HCT116 (cell line): ENCODE measurements at regions not wholly inside any gene's neighbourhood (a gene's known extent, or its start where the extent isn't known, plus 50 kb on each side); places are given as distances from the start of the nearest gene placed in this dataset.

Source experiments
- ATAC-seq: fragments of 200-7000 bp; cut with Tn5 transposase; 2 replicates; pipeline ENCODE4 v1.9.1; 2020; ENCODE audit warnings: mild to moderate bottlenecking, moderate library complexity
- BruUV-seq: library from RNA; stranded (reverse); fragments of 400-500 nt; replicated peaks from 2 replicates; lab custom pipeline; 2021; lab: Mats Ljungman, UMichigan
- CTCF ChIA-PET: fragments of 300-600 bp; sonication (Branson Sonifier 250); formaldehyde crosslinking; loops from one replicate; lab custom pipeline; 2021; ENCODE audit warnings: antibody characterized with exemption; lab: Charles Lee
- POLR2A ChIA-PET: fragments of 300-600, 350-600 bp; sonication (Branson Sonifier 250); formaldehyde crosslinking; loops from one replicate; lab custom pipeline; 2021; ENCODE audit warnings: antibody characterized with exemption; lab: Charles Lee
- RAD21 ChIA-PET, 2 experiments: fragments of 300-600 bp; sonication (Branson Sonifier 250); formaldehyde crosslinking; loops; one replicate each; lab custom pipeline; 2023; ENCODE audit warnings: low total read pairs in 2 of 2; ENCODE audit not compliant: uncharacterized antibody in 2 of 2, unreplicated experiment in 2 of 2, low non-redundant PET in 1 of 2; lab: Charles Lee
- DNase-seq: peaks from one replicate; pipeline ENCODE4 v3.0.0-alpha.2; 2010; ENCODE audit warnings: low read depth, low spot score
- H2AFZ ChIP-seq: fragments of 200-600 bp; shearing (Covaris generic), sonication (generic); 2 replicates; pipeline ENCODE4 v1.6.1; 2017; ENCODE audit warnings: low read depth, mixed run types, mixed read lengths, antibody characterized with exemption, low read length; ENCODE audit not compliant: poor library complexity, severe bottlenecking
- H3K27ac ChIP-seq: 2 replicates; pipeline ENCODE4 v1.5.1; 2012; ENCODE audit warnings: low read depth, low read length
- H3K27me3 ChIP-seq: fragments of 200-600 bp; sonication (generic); 2 replicates; pipeline ENCODE4 v1.6.1; 2016; ENCODE audit warnings: mixed run types, low read length, mixed read lengths; ENCODE audit not compliant: insufficient read depth
- H3K36me3 ChIP-seq, 2 experiments: fragments of 200-500 bp in 1 of 2; fragments of 200-600 bp in 1 of 2; sonication (Bioruptor generic) in 1 of 2; sonication (generic) in 1 of 2; 2 replicates each; pipeline versions ENCODE4 v1.5.1 to v1.6.1; 2014 to 2016; ENCODE audit warnings: low read length in 2 of 2, inconsistent platforms in 1 of 2, mixed read lengths in 1 of 2, mixed run types in 1 of 2; ENCODE audit not compliant: insufficient read depth in 2 of 2, control insufficient read depth in 1 of 2
- H3K4me1 ChIP-seq, 2 experiments: fragments of 200-600 bp in 1 of 2; sonication (generic) in 1 of 2; 2 replicates each; pipeline versions ENCODE4 v1.5.1 to v1.6.1; 2012 to 2017; ENCODE audit warnings: low read length in 2 of 2, inconsistent platforms in 1 of 2, mild to moderate bottlenecking in 1 of 2, mixed read lengths in 1 of 2, mixed run types in 1 of 2, moderate library complexity in 1 of 2; ENCODE audit not compliant: insufficient read depth in 2 of 2, control insufficient read depth in 1 of 2
- H3K4me2 ChIP-seq: fragments of 200-600 bp; sonication (generic); 2 replicates; pipeline ENCODE4 v1.6.1; 2017; ENCODE audit warnings: mixed run types, low read length, mixed read lengths
- H3K4me3 ChIP-seq, 2 experiments: fragments of 200-600 bp in 1 of 2; sonication (generic) in 1 of 2; replicated peaks in 1 of 2; 2 replicates each; pipeline ENCODE4 v1.5.1; 2011 to 2016; ENCODE audit warnings: low read length in 2 of 2, control low read depth in 1 of 2, low read depth in 1 of 2, mild to moderate bottlenecking in 1 of 2, mixed read lengths in 1 of 2, mixed run types in 1 of 2
- H3K79me2 ChIP-seq: fragments of 200-600 bp; sonication (generic); 2 replicates; pipeline ENCODE4 v1.6.1; 2017; ENCODE audit warnings: mild to moderate bottlenecking, mixed run types, low read length, moderate library complexity, mixed read lengths; ENCODE audit not compliant: insufficient read depth
- H3K9ac ChIP-seq: fragments of 200-600 bp; sonication (generic); 2 replicates; pipeline ENCODE4 v1.6.1; 2016; ENCODE audit warnings: low read length, mixed read lengths
- H3K9me2 ChIP-seq: fragments of 200-600 bp; sonication (generic), shearing (Covaris generic); 2 replicates; pipeline ENCODE4 v1.6.1; 2017; ENCODE audit warnings: mixed run types, mild to moderate bottlenecking, moderate library complexity; ENCODE audit not compliant: insufficient read depth
- H3K9me3 ChIP-seq, 2 experiments: fragments of 200-500 bp in 1 of 2; fragments of 200-600 bp in 1 of 2; sonication (Bioruptor generic) in 1 of 2; sonication (generic) in 1 of 2; 2 replicates each; pipeline ENCODE4 v1.6.1; 2014 to 2017; ENCODE audit warnings: low read length in 2 of 2, mixed read lengths in 2 of 2, inconsistent platforms in 1 of 2, low read depth in 1 of 2, mild to moderate bottlenecking in 1 of 2, mixed run types in 1 of 2, moderate library complexity in 1 of 2; ENCODE audit not compliant: control insufficient read depth in 1 of 2, insufficient read depth in 1 of 2
- H4K20me1 ChIP-seq: fragments of 200-600 bp; sonication (generic), shearing (Covaris generic); 2 replicates; pipeline ENCODE4 v1.6.1; 2017; ENCODE audit warnings: mixed run types, mild to moderate bottlenecking, moderate library complexity; ENCODE audit not compliant: insufficient read depth
- ATF3 ChIP-seq: IDR thresholded peaks from 2 replicates; pipeline ENCODE4 v1.6.1; 2012
- CBX3 ChIP-seq: IDR thresholded peaks from 2 replicates; pipeline ENCODE4 v1.6.1; 2012; ENCODE audit warnings: low read depth
- CEBPB ChIP-seq: IDR thresholded peaks from 2 replicates; pipeline ENCODE4 v1.6.1; 2012; ENCODE audit warnings: low read depth
- CTCF ChIP-seq, 3 experiments: fragments of 200-600 bp in 1 of 3; sonication (generic) in 1 of 3; IDR thresholded peaks in 2 of 3; conservative IDR thresholded peaks in 1 of 3; 2 replicates each; pipeline ENCODE4 v1.5.1; 2012 to 2017; ENCODE audit warnings: low read depth in 2 of 3, low read length in 2 of 3, antibody characterized with exemption in 1 of 3, borderline replicate concordance in 1 of 3, control low read depth in 1 of 3, mild to moderate bottlenecking in 1 of 3, mixed read lengths in 1 of 3, mixed run types in 1 of 3, moderate library complexity in 1 of 3; ENCODE audit not compliant: insufficient read depth in 1 of 3
- FOSL1 ChIP-seq: IDR thresholded peaks from 2 replicates; pipeline ENCODE4 v1.6.1; 2012; ENCODE audit warnings: low read depth
- REST ChIP-seq: IDR thresholded peaks from 2 replicates; pipeline ENCODE4 v1.6.1; 2012; ENCODE audit warnings: low read depth
- intact Hi-C: fragments of 100-400 bp; cut with micrococcal nuclease; formaldehyde crosslinking; loops from 2 replicates; pipeline ENCODE4 v1.10.0; 2022

GRCh38 chr5:4639946-4640345, 500.2 kb upstream of the ADAMTS16 start (continued):
- TF ChIP-seq REST: no peak
- TF ChIP-seq, all 23 proteins: peak for 0

- no peak for DNase-seq
- H3K27ac ChIP-seq: no peak overlapping the region
- H3K4me2 ChIP-seq: no peak overlapping the region
- intact Hi-C loops: no loop called here
- no peak for ATAC-seq
- no peaks in the 10 kb centered on the region for H3K9me2 ChIP-seq
- ChIA-PET RAD21 (no interaction called here), CTCF (no interaction called here), POLR2A (no interaction called here)
- H4K20me1 ChIP-seq: no peaks in the 10 kb centered on the region
- H3K79me2 ChIP-seq: no peaks in the 10 kb centered on the region
- BruUV-seq: no TSS peak
- no peaks in the 10 kb centered on the region for H3K36me3 ChIP-seq
- H3K27me3 ChIP-seq: no peaks in the 10 kb centered on the region
- peaks cover 11 to 25% of the 10 kb centered on the region in 2 experiments; a peak in 2 of 4 replicates for H3K9me3 ChIP-seq
- no peak for TF ChIP-seq CEBPB
- no peak for TF ChIP-seq CTCF (IDR thresholded peaks at IDR 0.05 in 2 of 3, conservative IDR thresholded peaks at IDR 0.05 in 1 of 3; ENCODE audit: borderline replicate concordance in 1 of 3, insufficient read depth in 1 of 3, low read depth in 2 of 3, low read length in 2 of 3)
- no peak for TF ChIP-seq ATF3
- no peak for TF ChIP-seq FOSL1
- TF ChIP-seq CBX3: no peak
- no peak overlapping the region for H3K4me3 ChIP-seq
- no peak overlapping the region for H2AFZ ChIP-seq
- H3K4me1 ChIP-seq: no peaks in the 10 kb centered on the region
- H3K9ac ChIP-seq: no peak overlapping the region
Measured at GRCh38 chr5:4640795-4641194, 499.3 kb upstream of the ADAMTS16 start.
